ENCODE measurements at regions not wholly inside any gene's neighbourhood (a gene's known extent, or its start where the extent isn't known, plus 50 kb on each side); places are given as distances from the start of the nearest gene placed in this dataset.

DNA sequence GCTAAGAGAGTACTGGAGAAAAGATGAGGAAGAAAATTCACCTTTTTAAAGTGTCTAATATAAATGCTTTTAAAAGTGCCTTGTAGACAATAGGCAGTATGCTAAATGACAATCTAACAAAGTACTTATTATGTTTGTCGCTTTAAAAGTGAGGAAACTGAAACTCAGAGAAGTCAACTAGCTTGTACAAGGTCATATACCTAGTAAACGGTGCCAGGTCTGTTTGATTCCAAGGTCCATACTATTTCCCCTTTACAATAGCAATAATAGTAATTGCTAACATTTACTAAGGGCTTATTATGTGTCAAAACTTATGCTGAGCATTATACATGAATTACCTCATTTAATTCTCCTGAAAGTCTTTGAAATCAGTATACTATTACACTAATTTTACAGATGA, 328.6 kb upstream of the SLC24A2 start:
- TF ChIP-seq POU2F2 (IDR thresholded peaks at IDR 0.05; ENCODE audit: low read depth, low read length) (no peak), POLR2AphosphoS5 (IDR thresholded peaks at IDR 0.05; ENCODE audit: low read depth, low read length) (no peak), POLR2A (IDR thresholded peaks at IDR 0.05; ENCODE audit: low read depth, low read length) (no peak), TAF1 (IDR thresholded peaks at IDR 0.05; ENCODE audit: low read depth, low read length) (no peak)

All from GM12891 (cell line).